Activated CD4-positive, alpha-beta T cell treated with anti-CD3 and anti-CD28 coated beads, Interleukin-2, amount 50 U/mL, for 24 hours (primary cell): ENCODE measurements at regions not wholly inside any gene's neighbourhood (a gene's known extent, or its start where the extent isn't known, plus 50 kb on each side); places are given as distances from the start of the nearest gene placed in this dataset.

Experiments
- DNase-seq, 2 donors: peaks; one replicate each; pipeline ENCODE4 v3.0.0-alpha.2; 2020; ENCODE audit warnings: low read depth in 1 of 2, low spot score in 1 of 2

GRCh38 chr3:5068531-5069050 is 53.5 kb upstream of the ARL8B start:
- no peak for DNase-seq

GRCh38 chr3:5069627-5070026 is 52.5 kb upstream of the ARL8B start:
- DNase-seq, result no peak

GRCh38 chr3:5071061-5071460 is 51.0 kb upstream of the ARL8B start:
- DNase-seq, result no peak

- no peak for DNase-seq
Measured at GRCh38 chr3:5072100-5072816, 49.8 kb upstream of the ARL8B start.
